OCI-LY7 (cell line): ENCODE measurements at regions not wholly inside any gene's neighbourhood (a gene's known extent, or its start where the extent isn't known, plus 50 kb on each side); places are given as distances from the start of the nearest gene placed in this dataset.
"Not testable (repeated sequence)": the region's sequence is repeated elsewhere in the genome, so short reads cannot be mapped to it uniquely, and the experiment has no call there.

Source experiments
- EZH2phosphoT487 ChIP-seq: fragments of 200-600 bp; sonication (generic); IDR thresholded peaks from 2 replicates; pipeline ENCODE4 v1.6.1; 2018; ENCODE audit warnings: low read depth, borderline replicate concordance, mild to moderate bottlenecking, mixed run types, antibody characterized with exemption, low read length, moderate library complexity, mixed read lengths
- TF ChIP-seq, protein P1 (sequence below): fragments of 200-600 bp; sonication (generic); conservative IDR thresholded peaks from 2 replicates; pipeline ENCODE4 v1.5.1; 2014; ENCODE audit warnings: mild to moderate bottlenecking, antibody characterized with exemption, low read length, moderate library complexity, mixed read lengths

DNA sequence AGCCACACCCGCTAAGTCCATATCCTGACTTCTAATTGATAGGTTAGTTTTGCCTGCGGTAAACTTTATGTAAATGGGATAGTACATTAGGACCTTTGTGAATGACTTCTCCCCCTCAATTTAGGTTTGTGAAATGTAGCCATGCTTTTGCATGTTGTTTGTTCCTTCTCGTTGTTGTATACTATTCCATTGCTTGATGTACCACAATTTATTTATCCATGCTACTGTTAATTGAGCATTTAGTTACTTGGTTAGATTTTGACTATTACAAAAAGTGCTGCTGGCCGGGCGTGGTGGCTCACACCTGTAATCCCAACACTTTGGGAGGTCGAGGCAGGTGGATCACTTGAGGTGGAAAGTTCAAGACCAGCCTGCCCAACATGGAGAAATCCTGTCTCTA is 150.8 kb upstream of the MED13 start:
- TF ChIP-seq, protein P1, sequence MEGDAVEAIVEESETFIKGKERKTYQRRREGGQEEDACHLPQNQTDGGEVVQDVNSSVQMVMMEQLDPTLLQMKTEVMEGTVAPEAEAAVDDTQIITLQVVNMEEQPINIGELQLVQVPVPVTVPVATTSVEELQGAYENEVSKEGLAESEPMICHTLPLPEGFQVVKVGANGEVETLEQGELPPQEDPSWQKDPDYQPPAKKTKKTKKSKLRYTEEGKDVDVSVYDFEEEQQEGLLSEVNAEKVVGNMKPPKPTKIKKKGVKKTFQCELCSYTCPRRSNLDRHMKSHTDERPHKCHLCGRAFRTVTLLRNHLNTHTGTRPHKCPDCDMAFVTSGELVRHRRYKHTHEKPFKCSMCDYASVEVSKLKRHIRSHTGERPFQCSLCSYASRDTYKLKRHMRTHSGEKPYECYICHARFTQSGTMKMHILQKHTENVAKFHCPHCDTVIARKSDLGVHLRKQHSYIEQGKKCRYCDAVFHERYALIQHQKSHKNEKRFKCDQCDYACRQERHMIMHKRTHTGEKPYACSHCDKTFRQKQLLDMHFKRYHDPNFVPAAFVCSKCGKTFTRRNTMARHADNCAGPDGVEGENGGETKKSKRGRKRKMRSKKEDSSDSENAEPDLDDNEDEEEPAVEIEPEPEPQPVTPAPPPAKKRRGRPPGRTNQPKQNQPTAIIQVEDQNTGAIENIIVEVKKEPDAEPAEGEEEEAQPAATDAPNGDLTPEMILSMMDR: not testable (repeated sequence)
- not testable (repeated sequence) for TF ChIP-seq EZH2phosphoT487
